ENCODE measurements at regions not wholly inside any gene's neighbourhood (a gene's known extent, or its start where the extent isn't known, plus 50 kb on each side); places are given as distances from the start of the nearest gene placed in this dataset.

DNA sequence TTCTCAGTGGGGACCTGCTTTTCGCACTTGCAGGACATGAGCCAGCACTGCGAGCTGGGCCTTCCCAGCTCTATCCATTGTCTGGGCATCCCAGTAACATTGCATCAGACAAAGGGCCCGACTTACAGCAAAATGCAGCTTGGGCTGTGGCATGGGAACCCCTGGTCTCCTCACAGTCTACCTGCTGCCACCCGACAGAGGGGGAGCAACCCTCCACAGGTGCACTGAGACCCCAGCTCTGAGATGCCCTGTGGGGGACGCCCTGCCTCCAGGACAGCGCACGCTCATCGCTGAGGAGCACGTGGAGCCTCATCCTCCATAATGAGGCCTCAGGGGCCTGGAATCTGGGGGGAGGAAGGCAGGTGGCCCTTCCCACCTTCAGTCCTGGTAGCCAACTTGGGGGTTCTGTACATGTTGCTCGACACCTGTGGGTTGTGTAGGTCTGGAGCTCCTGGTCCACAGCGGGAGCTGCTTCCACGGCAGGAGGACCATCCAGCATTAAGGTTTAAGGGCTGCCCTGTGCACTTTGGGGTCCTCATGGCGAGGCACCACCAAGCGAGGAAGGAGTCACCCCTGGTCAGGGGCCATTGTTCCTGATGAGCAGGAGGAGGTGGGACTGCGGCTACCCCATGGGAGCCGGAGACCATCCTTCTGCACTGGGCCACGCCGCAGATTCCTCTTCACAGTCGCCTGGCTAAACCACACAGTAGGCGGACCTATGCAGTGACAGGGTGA, 376.5 kb upstream of the IRX1 start:
- WGBS, 2 experiments (ENCODE audit: extremely low coverage in 1 of 2, insufficient coverage in 1 of 2, insufficient read length in 1 of 2, insufficient replicate concordance in 2 of 2, low coverage in 1 of 2, low lambda C conversion rate in 2 of 2, missing lambda C conversion rate in 1 of 2) = 93% methylated on average over 20 of the region's 20 CpGs; no CpG with 5 or more reads in 1 of the 2 experiments
- CTCF ChIA-PET (ENCODE audit: partially characterized antibody) = interaction anchor here (1.9 kb wide), 1 partner anchor 24 kb away, joined by 4 read pairs; no protein-coding TSS in a partner anchor
- no peak overlapping the region for H2BK12ac ChIP-seq (ENCODE audit: low read depth, low read length)
- no peak overlapping the region for H3K56ac ChIP-seq (replicated peaks; ENCODE audit: insufficient read length, low read depth, low read length)
- H4K8ac ChIP-seq (ENCODE audit: extremely low read depth, insufficient read depth, low read length) = no peak overlapping the region
- no peak overlapping the region for H2AK5ac ChIP-seq (ENCODE audit: low read depth, low read length)
- H3K27ac ChIP-seq (ENCODE audit: low read depth, low read length) = no peak overlapping the region
- POLR2A ChIA-PET (ENCODE audit: partially characterized antibody) = no interaction called here
- peak overlapping the region; percentile 63 for H4K91ac ChIP-seq (replicated peaks; ENCODE audit: insufficient read length, low read length)
- no peak overlapping the region for H2BK5ac ChIP-seq (ENCODE audit: low read depth, low read length)
- H3K27me3 ChIP-seq (replicated peaks in 1 of 4; ENCODE audit: control insufficient read depth in 3 of 4, extremely low read depth in 1 of 4, insufficient read depth in 3 of 4, low read length in 3 of 4) = no peaks in the 10 kb centered on the region
- no peaks in the 10 kb centered on the region for H3K79me2 ChIP-seq (ENCODE audit: control insufficient read depth in 1 of 2, insufficient read depth in 2 of 2, low read length in 2 of 2)
- no peaks in the 10 kb centered on the region for H3K36me3 ChIP-seq (ENCODE audit: control insufficient read depth in 2 of 4, insufficient read depth in 4 of 4, low read length in 3 of 4)
- no peak overlapping the region for H3K4me2 ChIP-seq (ENCODE audit: insufficient read depth in 1 of 2, low read depth in 2 of 2, low read length in 2 of 2)
- H3K23ac ChIP-seq (ENCODE audit: insufficient read length) = no peak overlapping the region
- no peaks in the 10 kb centered on the region for H3K9me3 ChIP-seq (ENCODE audit: insufficient read depth in 2 of 2, low read depth in 1 of 2, low read length in 1 of 2)
- H3K14ac ChIP-seq (ENCODE audit: insufficient read length) = no peak overlapping the region
- 0 out of 2 replicates have a peak overlapping the region, but pooled peaks have one; percentile 61 for H2BK20ac ChIP-seq (ENCODE audit: low read length)
- no peak overlapping the region for H3K18ac ChIP-seq (ENCODE audit: extremely low read depth, low read length)
- no peak overlapping the region for H4K5ac ChIP-seq (ENCODE audit: insufficient read length, low read depth, low read length)
- H2BK15ac ChIP-seq (ENCODE audit: low read length) = no peak overlapping the region
- H3K79me1 ChIP-seq (ENCODE audit: low read depth, low read length) = no peaks in the 10 kb centered on the region
- H3K23me2 ChIP-seq (ENCODE audit: low read depth, low read length) = no peaks in the 10 kb centered on the region
- FAIRE-seq = no peak
- H3K4me1 ChIP-seq (replicated peaks in 1 of 4; ENCODE audit: control insufficient read depth in 3 of 4, insufficient read depth in 4 of 4, low read length in 3 of 4) = no peaks in the 10 kb centered on the region
- H3K4me3 ChIP-seq (ENCODE audit: extremely low read depth in 1 of 4, insufficient read depth in 2 of 4, low read depth in 3 of 4, low read length in 4 of 4) = no peak overlapping the region
- no peaks in the 10 kb centered on the region for H4K20me1 ChIP-seq (replicated peaks in 1 of 2; ENCODE audit: control insufficient read depth in 1 of 2, insufficient read depth in 2 of 2, low read length in 2 of 2)
- no peak for DNase-seq (ENCODE audit: low read depth in 1 of 2, low spot score in 2 of 2)
- H3K4ac ChIP-seq (replicated peaks; ENCODE audit: insufficient read length, low read depth, low read length) = no peak overlapping the region
- no peak overlapping the region for H2AFZ ChIP-seq (ENCODE audit: low read length)
- no peak overlapping the region for H2BK120ac ChIP-seq (replicated peaks; ENCODE audit: low read depth, low read length)
- no peak overlapping the region for H3K9ac ChIP-seq (replicated peaks in 1 of 4; ENCODE audit: extremely low read depth in 1 of 4, low read depth in 3 of 4, low read length in 3 of 4)
- no peak for TF ChIP-seq POLR2AphosphoS5 (IDR thresholded peaks at IDR 0.05; ENCODE audit: low read depth, low read length)
- no peak for TF ChIP-seq FOSL1 (IDR thresholded peaks at IDR 0.05; ENCODE audit: insufficient read depth, low read depth, low read length)
- no peak for TF ChIP-seq SP4 (IDR thresholded peaks at IDR 0.05; ENCODE audit: low read length)
- no peak for TF ChIP-seq SP2 (IDR thresholded peaks at IDR 0.05; ENCODE audit: low read length)
- no peak for TF ChIP-seq SP1 (IDR thresholded peaks at IDR 0.05; ENCODE audit: low read depth, low read length)
- TF ChIP-seq TAF7 (optimal IDR thresholded peaks at IDR 0.05; ENCODE audit: borderline replicate concordance, low read depth, low read length) = no peak
- TF ChIP-seq KDM4A (IDR thresholded peaks at IDR 0.05; ENCODE audit: low read depth, low read length, severe bottlenecking) = no peak
- TF ChIP-seq CEBPB (IDR thresholded peaks at IDR 0.05; ENCODE audit: low read depth, low read length) = no peak
- no peak for TF ChIP-seq HDAC6 (IDR thresholded peaks at IDR 0.05; ENCODE audit: low read depth, low read length)
- TF ChIP-seq YY1 (IDR thresholded peaks at IDR 0.05; ENCODE audit: low read depth, low read length) = no peak
- no peak for TF ChIP-seq CREB1 (IDR thresholded peaks at IDR 0.05)
- TF ChIP-seq SIX5 (IDR thresholded peaks at IDR 0.05; ENCODE audit: low read depth, low read length) = no peak
